Colonic mucosa (tissue), 4 donors: ENCODE measurements at regions not wholly inside any gene's neighbourhood (a gene's known extent, or its start where the extent isn't known, plus 50 kb on each side); places are given as distances from the start of the nearest gene placed in this dataset.

Source experiments
- DNase-seq: peaks from one replicate; pipeline ENCODE4 v3.0.0-alpha.2; 2020
- H3K27ac ChIP-seq: fragments of 200-600 bp; one replicate; pipeline ENCODE4 v1.8.0; 2021
- H3K27me3 ChIP-seq: fragments of 200-600 bp; one replicate; pipeline ENCODE4 v1.8.0; 2021
- H3K36me3 ChIP-seq: fragments of 200-600 bp; one replicate; pipeline ENCODE4 v1.8.0; 2021
- H3K4me1 ChIP-seq: fragments of 200-600 bp; one replicate; pipeline ENCODE4 v1.8.0; 2021; ENCODE audit warnings: mild to moderate bottlenecking
- H3K4me3 ChIP-seq: fragments of 200-600 bp; one replicate; pipeline ENCODE4 v1.8.0; 2021
- H3K9ac ChIP-seq, 2 donors: one replicate each; pipeline ENCODE4 v1.7.0; 2013; ENCODE audit warnings: control low read depth in 2 of 2, low read depth in 2 of 2, low read length in 2 of 2
- H3K9me3 ChIP-seq: fragments of 200-600 bp; one replicate; pipeline ENCODE4 v1.8.0; 2021
- CTCF ChIP-seq: fragments of 200-600 bp; IDR thresholded peaks from one replicate; pipeline ENCODE4 v1.8.0; 2022; ENCODE audit warnings: antibody characterized with exemption, mild to moderate bottlenecking
- intact Hi-C: fragments of 100-400 bp; cut with DNase I; formaldehyde crosslinking; loops from one replicate; pipeline ENCODE4 v1.14.1; 2022
- donor health status: healthy.
- donor health status: DM: no; HTN: no; CAD: no.
- donor health status: DM: no; HTN: no; CAD: no.

- Histone ChIP-seq H3K4me3 (no peak overlapping the region), H3K36me3 (no peaks in the 10 kb centered on the region), H3K9ac (no peak overlapping the region), H3K4me1 (no peaks in the 10 kb centered on the region), H3K27ac (no peak overlapping the region), H3K9me3 (no peaks in the 10 kb centered on the region), H3K27me3 (no peaks in the 10 kb centered on the region)
- no peak for DNase-seq
- intact Hi-C loops = no loop called here
- no peak for TF ChIP-seq CTCF
Measured at GRCh38 chr15:39302936-39303335, 277.9 kb upstream of the THBS1 start.

GRCh38 chr15:39304201-39304841 is 276.6 kb upstream of the THBS1 start:
- Histone ChIP-seq H3K9ac (no peak overlapping the region), H3K27ac (no peak overlapping the region)
- no peak for TF ChIP-seq CTCF

GRCh38 chr15:39304931-39305728 is 275.7 kb upstream of the THBS1 start:
- Histone ChIP-seq H3K27me3 (no peaks in the 10 kb centered on the region), H3K36me3 (no peaks in the 10 kb centered on the region), H3K9me3 (no peaks in the 10 kb centered on the region), H3K9ac (no peak overlapping the region), H3K4me1 (no peaks in the 10 kb centered on the region), H3K27ac (no peak overlapping the region), H3K4me3 (no peak overlapping the region)
- no peak for DNase-seq
- intact Hi-C loops = no loop called here
- TF ChIP-seq CTCF = no peak

More at GRCh38 chr15:39304201-39304841, 276.6 kb upstream of the THBS1 start:
- intact Hi-C loops = no loop called here
- no peak for DNase-seq
- no peaks in the 10 kb centered on the region for H3K9me3 ChIP-seq
- H3K4me3 ChIP-seq = no peak overlapping the region
- no peaks in the 10 kb centered on the region for H3K36me3 ChIP-seq
- no peaks in the 10 kb centered on the region for H3K27me3 ChIP-seq
- H3K4me1 ChIP-seq = no peaks in the 10 kb centered on the region

- intact Hi-C loops = loop anchor here (5.0 to 10.0 kb wide), 2 partner anchors 142 to 374 kb away; no protein-coding TSS in a partner anchor
- Histone ChIP-seq H3K36me3 (no peaks in the 10 kb centered on the region), H3K9me3 (no peaks in the 10 kb centered on the region), H3K4me1 (peaks cover 3% of the 10 kb centered on the region), H3K9ac (no peak overlapping the region), H3K4me3 (no peak overlapping the region), H3K27me3 (no peaks in the 10 kb centered on the region), H3K27ac (no peak overlapping the region)
- TF ChIP-seq CTCF = no peak
- no peak for DNase-seq
Measured at GRCh38 chr15:39310633-39311032, 270.2 kb upstream of the THBS1 start.

GRCh38 chr15:39312984-39313383 is 267.9 kb upstream of the THBS1 start:
- Histone ChIP-seq H3K4me3 (no peak overlapping the region), H3K9ac (no peak overlapping the region), H3K36me3 (no peaks in the 10 kb centered on the region), H3K27ac (peak overlapping the region; percentile 60), H3K9me3 (no peaks in the 10 kb centered on the region), H3K27me3 (no peaks in the 10 kb centered on the region), H3K4me1 (peaks cover 6% of the 10 kb centered on the region)
- intact Hi-C loops = loop anchor here (2.0 to 10.0 kb wide), 3 partner anchors 139 to 372 kb away; partner anchors contain the start of gene THBS1
- peak; percentile 61 for TF ChIP-seq CTCF
- DNase-seq = peak; percentile 78
